A549 (cell line): ENCODE measurements at regions not wholly inside any gene's neighbourhood (a gene's known extent, or its start where the extent isn't known, plus 50 kb on each side); places are given as distances from the start of the nearest gene placed in this dataset.

Experiments used
- ATAC-seq, 2 experiments: fragments of 200-7000 bp in 1 of 2; fragments of >200 bp in 1 of 2; cut with Nextera tagmentation in 1 of 2; cut with Tn5 transposase in 1 of 2; 3 replicates each; pipeline versions ENCODE4 v1.8.0 to v1.9.1; 2018 to 2020; ENCODE audit warnings: mild to moderate bottlenecking in 1 of 2, moderate library complexity in 1 of 2
- CTCF ChIA-PET: fragments of 300-600 bp; sonication (Branson Sonifier 250); formaldehyde crosslinking; extraction: SDS; loops from one replicate; lab custom pipeline; 2021; ENCODE audit warnings: antibody characterized with exemption, inconsistent platforms; lab: Yijun Ruan, JAX
- POLR2A ChIA-PET: fragments of 350-600 bp; formaldehyde crosslinking; extraction: SDS; loops from one replicate; lab custom pipeline; 2021; ENCODE audit warnings: antibody characterized with exemption, inconsistent platforms; lab: Yijun Ruan, JAX
- DNase-seq, 2 experiments: peaks; one replicate each; pipeline versions ENCODE4 v3.0.0 to v3.0.0-alpha.2; 2011 to 2016; ENCODE audit warnings: low read depth in 1 of 2, low spot score in 1 of 2
- FAIRE-seq: peaks from 2 replicates; lab custom pipeline; 2011; peaks lifted over from hg19 to GRCh38; lab: Jason Lieb, UNC
- H3K27ac ChIP-seq, 2 experiments: fragments of >200 bp; sonication (Bioruptor Twin); formaldehyde crosslinking; 3 replicates each; pipeline ENCODE4 v1.5.1; 2016 to 2017
- H3K4me1 ChIP-seq: fragments of >200 bp; sonication (Bioruptor Twin); formaldehyde crosslinking; 3 replicates; pipeline ENCODE4 v1.6.1; 2016
- H3K4me2 ChIP-seq: fragments of >200 bp; sonication (Bioruptor Twin); formaldehyde crosslinking; 3 replicates; pipeline ENCODE4 v1.6.1; 2016
- H3K4me3 ChIP-seq: fragments of >200 bp; sonication (Bioruptor Twin); formaldehyde crosslinking; 3 replicates; pipeline ENCODE4 v1.5.1; 2016
- H3K9me3 ChIP-seq: fragments of >200 bp; sonication (Bioruptor Twin); formaldehyde crosslinking; 3 replicates; pipeline ENCODE4 v1.6.1; 2016
- BHLHE40 ChIP-seq: IDR thresholded peaks from 2 replicates; pipeline ENCODE4 v1.6.1; 2012; ENCODE audit warnings: low read depth, low read length, inconsistent platforms
- CEBPB ChIP-seq, 2 experiments: fragments of >200 bp in 1 of 2; sonication (Bioruptor Twin) in 1 of 2; formaldehyde crosslinking in 1 of 2; IDR thresholded peaks; 2 replicates each; pipeline ENCODE4 v1.6.1; 2012 to 2016
- EHMT2 ChIP-seq: fragments of 200-600 bp; sonication (generic); IDR thresholded peaks from 2 replicates; pipeline ENCODE4 v1.6.1; 2016; ENCODE audit warnings: antibody characterized with exemption, low read depth, mild to moderate bottlenecking, moderate library complexity
- FOSB ChIP-seq: fragments of 250-450 bp; sonication (Bioruptor Pico); IDR thresholded peaks from 2 replicates; pipeline ENCODE4 v1.5.0; 2020; ENCODE audit warnings: mild to moderate bottlenecking, moderate library complexity
- FOXS1 ChIP-seq: fragments of 250-450 bp; sonication (Bioruptor Pico); IDR thresholded peaks from 2 replicates; pipeline ENCODE4 v1.5.0; 2020; ENCODE audit warnings: mild to moderate bottlenecking, moderate library complexity
- HOXB13 ChIP-seq: fragments of 250-450 bp; sonication (Bioruptor Pico); IDR thresholded peaks from 2 replicates; pipeline ENCODE4 v1.5.0; 2020; ENCODE audit warnings: low read depth, mild to moderate bottlenecking, moderate library complexity
- JUN ChIP-seq, 2 experiments: fragments of >200 bp; sonication (Bioruptor Twin); formaldehyde crosslinking; IDR thresholded peaks; 2 replicates in 1 of 2; 3 replicates in 1 of 2; pipeline ENCODE4 v1.6.1; 2016 to 2017
- KDM1A ChIP-seq: fragments of 200-600 bp; sonication (generic); IDR thresholded peaks from 2 replicates; pipeline ENCODE4 v1.6.1; 2016; ENCODE audit warnings: low read depth, mild to moderate bottlenecking
- KDM5A ChIP-seq: fragments of 200-600 bp; sonication (generic); IDR thresholded peaks from 2 replicates; pipeline ENCODE4 v1.6.1; 2016; ENCODE audit warnings: antibody characterized with exemption, mild to moderate bottlenecking
- MAFK ChIP-seq: fragments of 450-650 bp; IDR thresholded peaks from 2 replicates; pipeline ENCODE4 v1.6.1; 2014; ENCODE audit not compliant: partially characterized antibody
- MAZ ChIP-seq: fragments of 150-350 bp; IDR thresholded peaks from 2 replicates; pipeline ENCODE4 v1.6.1; 2014; ENCODE audit warnings: antibody characterized with exemption, low read depth, low read length, borderline replicate concordance
- MYC ChIP-seq: IDR thresholded peaks from 2 replicates; pipeline ENCODE4 v1.6.1; 2012; ENCODE audit warnings: mild to moderate bottlenecking, inconsistent platforms, low read length, improper control_type of control experiment, borderline replicate concordance
- NPAS2 ChIP-seq: fragments of 250-450 bp; sonication (Bioruptor Pico); IDR thresholded peaks from 2 replicates; pipeline ENCODE4 v1.8.0; 2022; ENCODE audit warnings: mild to moderate bottlenecking, moderate library complexity, borderline replicate concordance
- NR3C1 ChIP-seq: fragments of >200 bp; sonication (Bioruptor Twin); formaldehyde crosslinking; IDR thresholded peaks from 3 replicates; pipeline ENCODE4 v1.6.1; 2017
- RAD21 ChIP-seq, 2 experiments: fragments of >200 bp in 1 of 2; sonication (Bioruptor Twin) in 1 of 2; formaldehyde crosslinking in 1 of 2; IDR thresholded peaks in 1 of 2; conservative IDR thresholded peaks in 1 of 2; 2 replicates in 1 of 2; 3 replicates in 1 of 2; pipeline ENCODE4 v1.6.1; 2012 to 2018; ENCODE audit warnings: inconsistent platforms in 1 of 2
- REST ChIP-seq: fragments of 200-600 bp; sonication (generic); IDR thresholded peaks from 2 replicates; pipeline ENCODE4 v1.6.1; 2016; ENCODE audit warnings: antibody characterized with exemption, mild to moderate bottlenecking, moderate library complexity
- TFCP2L1 ChIP-seq: fragments of 250-450 bp; sonication (Bioruptor Pico); IDR thresholded peaks from 2 replicates; pipeline ENCODE4 v1.5.0; 2021; ENCODE audit warnings: mild to moderate bottlenecking
- TP53 ChIP-seq: fragments of 250-450 bp; sonication (Bioruptor Pico); IDR thresholded peaks from 2 replicates; pipeline ENCODE4 v1.5.0; 2021; ENCODE audit warnings: mild to moderate bottlenecking, moderate library complexity
- ZFP36 ChIP-seq: fragments of 450-650 bp; IDR thresholded peaks from 2 replicates; pipeline ENCODE4 v1.6.1; 2014; ENCODE audit warnings: borderline replicate concordance; ENCODE audit not compliant: partially characterized antibody
- WGBS: methylation state at CpG from one replicate; pipeline ENCODE4 v1.1.6; 2017; ENCODE audit errors: missing lambda C conversion rate; 5-methylcytosine and 5-hydroxymethylcytosine counted together
- TF ChIP-seq, protein P1 (sequence below): fragments of 250-450 bp; sonication (Bioruptor Pico); IDR thresholded peaks from 2 replicates; pipeline ENCODE4 v1.5.0; 2021; ENCODE audit warnings: mild to moderate bottlenecking, moderate library complexity, borderline replicate concordance
- TF ChIP-seq, protein P2 (sequence below): fragments of >200 bp; sonication (Bioruptor Twin); formaldehyde crosslinking; IDR thresholded peaks from 2 replicates; pipeline ENCODE4 v1.6.1; 2016

DNA sequence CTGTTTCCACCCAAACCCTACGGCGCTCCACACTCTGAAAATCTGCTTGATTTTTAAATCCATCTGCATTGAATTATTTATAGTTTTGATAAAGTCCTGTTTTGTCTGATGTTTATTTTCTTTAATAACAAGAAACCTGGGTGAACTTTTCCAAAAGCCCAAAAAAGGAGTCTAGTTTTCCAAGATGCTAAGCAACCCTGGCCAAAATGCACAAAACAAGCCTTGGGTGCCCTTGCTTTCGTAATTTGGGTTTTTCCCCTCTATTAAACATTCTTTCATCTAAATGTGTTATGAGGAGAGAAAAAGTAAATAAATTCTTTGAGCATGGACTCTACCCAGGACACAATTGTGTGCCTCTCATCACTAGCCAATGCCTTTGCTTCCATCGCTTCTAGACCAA, 468.9 kb downstream of the MCTP2 start:
- no peak for TF ChIP-seq RAD21 (conservative IDR thresholded peaks at IDR 0.05 in 1 of 2, IDR thresholded peaks at IDR 0.05 in 1 of 2)
- TF ChIP-seq HOXB13: no peak
- no peak for TF ChIP-seq TFCP2L1 (CRISPR knock-in tag)
- TF ChIP-seq KDM5A: no peak
- no peak for TF ChIP-seq JUN (IDR thresholded peaks at IDR 0.05)
- no peak for TF ChIP-seq NPAS2 (CRISPR knock-in tag)
- TF ChIP-seq EHMT2: no peak
- no peak for TF ChIP-seq NR3C1
- TF ChIP-seq MYC: no peak
- TF ChIP-seq, all 56 proteins: peak for 0
- ChIA-PET POLR2A (no interaction called here), CTCF (no interaction called here)
- DNase-seq (no peak), ATAC-seq (no peak), FAIRE-seq (no peak)
- no peak overlapping the region for H3K27ac ChIP-seq
- H3K4me1 ChIP-seq: no peaks in the 10 kb centered on the region
- H3K4me2 ChIP-seq: no peak overlapping the region
- 14% methylated on average over 4 of the region's 4 CpGs for WGBS
- H3K4me3 ChIP-seq: no peak overlapping the region
- no peaks in the 10 kb centered on the region; the same call in 2 of the 3 replicates for H3K9me3 ChIP-seq

DNA sequence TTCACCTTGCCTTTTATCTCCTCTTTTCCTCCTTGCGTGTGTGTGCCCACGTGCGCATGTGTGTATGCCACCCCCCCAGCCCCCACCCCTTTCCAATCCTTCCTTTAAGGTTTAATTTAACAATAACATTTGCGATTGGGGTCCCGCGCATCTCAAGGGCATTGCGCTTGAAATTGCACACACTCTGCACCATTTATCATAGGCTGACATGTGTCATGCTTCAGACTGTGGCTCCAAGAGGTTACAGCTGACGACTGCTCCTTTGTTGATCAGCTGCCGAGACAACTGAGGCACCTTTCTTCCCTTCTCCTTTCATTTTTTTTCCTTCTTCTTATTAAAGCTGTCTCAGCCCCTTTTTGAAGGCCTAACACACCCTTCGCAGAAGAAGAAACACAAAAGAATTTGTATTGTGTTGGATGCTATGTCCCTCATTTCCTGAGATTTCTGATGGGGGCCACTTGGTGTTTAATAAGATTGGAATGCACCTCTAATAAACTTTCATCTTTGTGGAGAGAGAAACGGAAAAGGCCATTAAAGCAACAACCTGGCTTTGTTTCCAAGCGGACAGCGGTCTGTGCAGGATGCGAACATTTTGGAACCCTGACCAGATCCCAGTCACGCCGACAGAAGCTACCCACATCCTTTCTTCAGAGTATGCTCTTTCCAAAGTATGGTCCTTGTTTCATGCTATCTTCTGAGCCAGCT, 470.1 kb downstream of the MCTP2 start:
- Histone ChIP-seq H3K27ac (no peak overlapping the region), H3K4me2 (no peak overlapping the region), H3K4me1 (no peaks in the 10 kb centered on the region), H3K9me3 (no peaks in the 10 kb centered on the region; the same call in 2 of the 3 replicates), H3K4me3 (no peak overlapping the region)
- TF ChIP-seq, protein P1, sequence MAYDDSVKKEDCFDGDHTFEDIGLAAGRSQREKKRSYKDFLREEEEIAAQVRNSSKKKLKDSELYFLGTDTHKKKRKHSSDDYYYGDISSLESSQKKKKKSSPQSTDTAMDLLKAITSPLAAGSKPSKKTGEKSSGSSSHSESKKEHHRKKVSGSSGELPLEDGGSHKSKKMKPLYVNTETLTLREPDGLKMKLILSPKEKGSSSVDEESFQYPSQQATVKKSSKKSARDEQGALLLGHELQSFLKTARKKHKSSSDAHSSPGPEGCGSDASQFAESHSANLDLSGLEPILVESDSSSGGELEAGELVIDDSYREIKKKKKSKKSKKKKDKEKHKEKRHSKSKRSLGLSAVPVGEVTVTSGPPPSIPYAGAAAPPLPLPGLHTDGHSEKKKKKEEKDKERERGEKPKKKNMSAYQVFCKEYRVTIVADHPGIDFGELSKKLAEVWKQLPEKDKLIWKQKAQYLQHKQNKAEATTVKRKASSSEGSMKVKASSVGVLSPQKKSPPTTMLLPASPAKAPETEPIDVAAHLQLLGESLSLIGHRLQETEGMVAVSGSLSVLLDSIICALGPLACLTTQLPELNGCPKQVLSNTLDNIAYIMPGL (CRISPR knock-in tag): no peak
- TF ChIP-seq ZFP36 (no peak), KDM1A (no peak), MAFK (no peak), FOXS1 (CRISPR knock-in tag) (no peak), KDM5A (no peak), FOSB (CRISPR knock-in tag) (no peak), TP53 (no peak)
- CTCF ChIA-PET: interaction anchor here (0.5 kb wide), 1 partner anchor 98 kb away, joined by 3 read pairs; no protein-coding TSS in a partner anchor
- WGBS: 50% methylated on average over 16 of the region's 16 CpGs
- POLR2A ChIA-PET: no interaction called here
- ATAC-seq (no peak), DNase-seq (no peak), FAIRE-seq (no peak)

GRCh38 chr15:94703596-94703995, 472.2 kb downstream of the MCTP2 start:
- 2% methylated on average over 3 of the region's 3 CpGs for WGBS
- FAIRE-seq: no peak
- Histone ChIP-seq H3K4me2 (no peak overlapping the region), H3K4me3 (no peak overlapping the region), H3K4me1 (no peaks in the 10 kb centered on the region), H3K27ac (no peak overlapping the region), H3K9me3 (no peaks in the 10 kb centered on the region; the same call in 2 of the 3 replicates)
- CTCF ChIA-PET: no interaction called here
- ATAC-seq: no peak
- no peak for DNase-seq
- POLR2A ChIA-PET: no interaction called here
- TF ChIP-seq, protein P2, sequence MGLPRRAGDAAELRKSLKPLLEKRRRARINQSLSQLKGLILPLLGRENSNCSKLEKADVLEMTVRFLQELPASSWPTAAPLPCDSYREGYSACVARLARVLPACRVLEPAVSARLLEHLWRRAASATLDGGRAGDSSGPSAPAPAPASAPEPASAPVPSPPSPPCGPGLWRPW: no peak
- TF ChIP-seq BHLHE40: no peak
- no peak for TF ChIP-seq JUN (IDR thresholded peaks at IDR 0.05)
- TF ChIP-seq MAZ: no peak
- TF ChIP-seq REST: no peak
- no peak for TF ChIP-seq MAFK
- TF ChIP-seq CEBPB (IDR thresholded peaks at IDR 0.05): no peak
